ENCODE measurements at regions not wholly inside any gene's neighbourhood (a gene's known extent, or its start where the extent isn't known, plus 50 kb on each side); places are given as distances from the start of the nearest gene placed in this dataset.

- TF ChIP-seq, protein P1, sequence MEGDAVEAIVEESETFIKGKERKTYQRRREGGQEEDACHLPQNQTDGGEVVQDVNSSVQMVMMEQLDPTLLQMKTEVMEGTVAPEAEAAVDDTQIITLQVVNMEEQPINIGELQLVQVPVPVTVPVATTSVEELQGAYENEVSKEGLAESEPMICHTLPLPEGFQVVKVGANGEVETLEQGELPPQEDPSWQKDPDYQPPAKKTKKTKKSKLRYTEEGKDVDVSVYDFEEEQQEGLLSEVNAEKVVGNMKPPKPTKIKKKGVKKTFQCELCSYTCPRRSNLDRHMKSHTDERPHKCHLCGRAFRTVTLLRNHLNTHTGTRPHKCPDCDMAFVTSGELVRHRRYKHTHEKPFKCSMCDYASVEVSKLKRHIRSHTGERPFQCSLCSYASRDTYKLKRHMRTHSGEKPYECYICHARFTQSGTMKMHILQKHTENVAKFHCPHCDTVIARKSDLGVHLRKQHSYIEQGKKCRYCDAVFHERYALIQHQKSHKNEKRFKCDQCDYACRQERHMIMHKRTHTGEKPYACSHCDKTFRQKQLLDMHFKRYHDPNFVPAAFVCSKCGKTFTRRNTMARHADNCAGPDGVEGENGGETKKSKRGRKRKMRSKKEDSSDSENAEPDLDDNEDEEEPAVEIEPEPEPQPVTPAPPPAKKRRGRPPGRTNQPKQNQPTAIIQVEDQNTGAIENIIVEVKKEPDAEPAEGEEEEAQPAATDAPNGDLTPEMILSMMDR (IDR thresholded peaks at IDR 0.05): no peak
- no peak for TF ChIP-seq POLR2A (IDR thresholded peaks at IDR 0.05)
Measured at GRCh38 chr2:18067588-18068384, 189.3 kb downstream of the KCNS3 start.
